SU-DHL-6 (cell line): ENCODE measurements at regions not wholly inside any gene's neighbourhood (a gene's known extent, or its start where the extent isn't known, plus 50 kb on each side); places are given as distances from the start of the nearest gene placed in this dataset.

Experiments used
- EZH2phosphoT487 ChIP-seq: fragments of 200-600 bp; sonication (generic), shearing (Covaris generic); conservative IDR thresholded peaks from 2 replicates; pipeline ENCODE4 v1.6.1; 2018; ENCODE audit warnings: mild to moderate bottlenecking, antibody characterized with exemption, low read length, moderate library complexity, mixed read lengths
- TF ChIP-seq, protein P1 (sequence below): fragments of 200-600 bp; sonication (generic); IDR thresholded peaks from one replicate; pipeline ENCODE4 v1.5.1; 2017; ENCODE audit warnings: antibody characterized with exemption, mild to moderate bottlenecking, low read length, moderate library complexity; ENCODE audit not compliant: insufficient read depth, poor library complexity, severe bottlenecking

- TF ChIP-seq, protein P1, sequence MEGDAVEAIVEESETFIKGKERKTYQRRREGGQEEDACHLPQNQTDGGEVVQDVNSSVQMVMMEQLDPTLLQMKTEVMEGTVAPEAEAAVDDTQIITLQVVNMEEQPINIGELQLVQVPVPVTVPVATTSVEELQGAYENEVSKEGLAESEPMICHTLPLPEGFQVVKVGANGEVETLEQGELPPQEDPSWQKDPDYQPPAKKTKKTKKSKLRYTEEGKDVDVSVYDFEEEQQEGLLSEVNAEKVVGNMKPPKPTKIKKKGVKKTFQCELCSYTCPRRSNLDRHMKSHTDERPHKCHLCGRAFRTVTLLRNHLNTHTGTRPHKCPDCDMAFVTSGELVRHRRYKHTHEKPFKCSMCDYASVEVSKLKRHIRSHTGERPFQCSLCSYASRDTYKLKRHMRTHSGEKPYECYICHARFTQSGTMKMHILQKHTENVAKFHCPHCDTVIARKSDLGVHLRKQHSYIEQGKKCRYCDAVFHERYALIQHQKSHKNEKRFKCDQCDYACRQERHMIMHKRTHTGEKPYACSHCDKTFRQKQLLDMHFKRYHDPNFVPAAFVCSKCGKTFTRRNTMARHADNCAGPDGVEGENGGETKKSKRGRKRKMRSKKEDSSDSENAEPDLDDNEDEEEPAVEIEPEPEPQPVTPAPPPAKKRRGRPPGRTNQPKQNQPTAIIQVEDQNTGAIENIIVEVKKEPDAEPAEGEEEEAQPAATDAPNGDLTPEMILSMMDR: no peak
- TF ChIP-seq EZH2phosphoT487: no peak
These were observed 103.4 kb downstream of the FANCF start for GRCh38 chr11:22522225-22522624.
